Prostate gland (tissue), 2 donors: ENCODE measurements at regions not wholly inside any gene's neighbourhood (a gene's known extent, or its start where the extent isn't known, plus 50 kb on each side); places are given as distances from the start of the nearest gene placed in this dataset.

Source experiments
- CTCF ChIP-seq, 4 experiments: fragments of 200-600 bp in 2 of 4; fragments of 450-650 bp in 2 of 4; sonication (generic) in 2 of 4; IDR thresholded peaks; 1 replicate in 3 of 4; 2 replicates in 1 of 4; pipeline ENCODE4 v1.5.1; 2016 to 2019; ENCODE audit warnings: antibody characterized with exemption in 4 of 4, mild to moderate bottlenecking in 2 of 4, moderate library complexity in 2 of 4
- POLR2A ChIP-seq: fragments of 450-650 bp; IDR thresholded peaks from one replicate; pipeline ENCODE4 v1.6.1; 2016; ENCODE audit warnings: antibody characterized with exemption, mild to moderate bottlenecking

GRCh38 chr4:128549636-128550035 is 259.9 kb upstream of the JADE1 start:
- TF ChIP-seq CTCF (IDR thresholded peaks at IDR 0.05) (no peak), POLR2A (no peak)
